GM12891 (cell line): ENCODE measurements at regions not wholly inside any gene's neighbourhood (a gene's known extent, or its start where the extent isn't known, plus 50 kb on each side); places are given as distances from the start of the nearest gene placed in this dataset.
"Not testable (repeated sequence)": the region's sequence is repeated elsewhere in the genome, so short reads cannot be mapped to it uniquely, and the experiment has no call there.

ENCODE experiments used
- DNase-seq: peaks from one replicate; pipeline ENCODE4 v3.0.0; 2011; ENCODE audit warnings: low spot score; ENCODE audit not compliant: insufficient read length
- FAIRE-seq: peaks from 2 replicates; lab custom pipeline; 2011; peaks lifted over from hg19 to GRCh38; lab: Jason Lieb, UNC
- PAX5 ChIP-seq: IDR thresholded peaks from 2 replicates; pipeline ENCODE4 v1.6.1; 2011; ENCODE audit warnings: low read length, moderate library complexity, mild to moderate bottlenecking; ENCODE audit not compliant: insufficient read depth, severe bottlenecking
- POLR2A ChIP-seq: IDR thresholded peaks from 2 replicates; pipeline ENCODE4 v1.6.1; 2011; ENCODE audit warnings: low read depth, low read length, control low read depth
- POLR2AphosphoS5 ChIP-seq: IDR thresholded peaks from 2 replicates; pipeline ENCODE4 v1.6.1; 2011; ENCODE audit warnings: low read depth, low read length, control low read depth
- POU2F2 ChIP-seq: IDR thresholded peaks from 2 replicates; pipeline ENCODE4 v1.6.1; 2011; ENCODE audit warnings: low read depth, mild to moderate bottlenecking, control low read depth, low read length, moderate library complexity
- SPI1 ChIP-seq: IDR thresholded peaks from 2 replicates; pipeline ENCODE4 v1.6.1; 2011; ENCODE audit warnings: low read depth, low read length, control low read depth
- TAF1 ChIP-seq: IDR thresholded peaks from 2 replicates; pipeline ENCODE4 v1.6.1; 2011; ENCODE audit warnings: low read depth, low read length, control low read depth

DNA sequence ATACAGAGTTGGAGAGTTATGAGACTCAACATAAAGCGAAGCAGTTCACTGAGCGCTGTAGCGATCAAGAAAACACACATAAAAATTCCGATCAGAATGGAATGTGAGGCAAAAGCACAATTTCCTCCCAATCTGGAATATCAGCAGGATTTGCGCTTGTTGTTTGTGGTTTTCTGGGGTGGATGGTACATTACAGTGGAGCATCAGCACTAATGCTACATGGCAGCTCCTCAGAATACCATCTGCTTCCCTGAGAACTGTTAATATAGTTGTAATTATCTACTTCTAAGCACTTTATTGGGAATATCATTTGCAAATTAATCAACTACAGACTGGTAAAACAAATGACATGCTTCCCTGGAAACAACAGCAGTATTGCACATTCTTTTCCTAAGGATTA lies 324.1 kb upstream of the PPARGC1A start:
- no peak for FAIRE-seq
- DNase-seq: no peak
- no peak for TF ChIP-seq POLR2AphosphoS5
- no peak for TF ChIP-seq TAF1
- no peak for TF ChIP-seq POLR2A
- TF ChIP-seq SPI1: no peak
- TF ChIP-seq POU2F2: no peak
- TF ChIP-seq PAX5: no peak

DNA sequence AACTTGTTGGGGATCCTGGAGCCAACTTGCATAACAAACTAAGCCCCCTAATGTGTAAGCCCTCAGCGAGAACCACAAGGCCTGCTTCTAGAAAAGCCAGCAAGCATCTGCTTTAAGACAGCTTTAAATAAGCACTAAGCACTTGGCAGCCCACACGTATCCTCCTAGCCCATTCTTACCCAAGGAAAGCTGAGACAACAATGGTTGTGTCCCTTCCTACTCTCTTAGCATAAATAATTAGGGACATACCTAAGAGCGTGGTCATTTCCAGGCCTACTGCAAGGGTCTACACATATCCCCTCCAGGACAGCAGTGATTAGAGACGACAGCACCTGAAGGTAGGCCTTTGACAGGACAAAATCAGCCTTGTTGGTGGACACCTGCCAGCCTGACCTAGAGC lies 322.8 kb upstream of the PPARGC1A start:
- DNase-seq: no peak
- no peak for FAIRE-seq
- no peak for TF ChIP-seq SPI1
- TF ChIP-seq TAF1: no peak

DNA sequence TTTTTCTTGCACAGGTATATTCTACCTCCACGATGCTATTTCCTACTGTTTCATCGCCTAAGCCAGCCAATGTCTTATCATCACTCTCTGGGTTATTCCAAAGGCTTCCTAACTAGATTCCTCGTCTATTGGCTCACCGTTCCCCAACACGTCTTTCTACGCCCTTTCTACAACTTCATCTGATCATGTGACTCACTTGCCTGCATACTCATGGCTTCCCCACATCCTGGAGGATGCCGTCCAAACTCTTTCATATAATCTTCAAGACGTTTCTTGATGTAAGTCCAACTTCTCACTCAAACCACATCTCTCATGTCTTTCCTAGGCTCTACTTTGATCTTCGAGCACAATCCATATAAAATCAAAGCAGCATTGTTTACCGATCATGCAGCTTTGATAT lies 322.0 kb upstream of the PPARGC1A start:
- DNase-seq (no peak), FAIRE-seq (no peak)
- no peak for TF ChIP-seq POLR2AphosphoS5
- TF ChIP-seq TAF1: no peak
- TF ChIP-seq SPI1: no peak
- TF ChIP-seq POU2F2: no peak
- TF ChIP-seq POLR2A: no peak
- TF ChIP-seq PAX5: no peak

DNA sequence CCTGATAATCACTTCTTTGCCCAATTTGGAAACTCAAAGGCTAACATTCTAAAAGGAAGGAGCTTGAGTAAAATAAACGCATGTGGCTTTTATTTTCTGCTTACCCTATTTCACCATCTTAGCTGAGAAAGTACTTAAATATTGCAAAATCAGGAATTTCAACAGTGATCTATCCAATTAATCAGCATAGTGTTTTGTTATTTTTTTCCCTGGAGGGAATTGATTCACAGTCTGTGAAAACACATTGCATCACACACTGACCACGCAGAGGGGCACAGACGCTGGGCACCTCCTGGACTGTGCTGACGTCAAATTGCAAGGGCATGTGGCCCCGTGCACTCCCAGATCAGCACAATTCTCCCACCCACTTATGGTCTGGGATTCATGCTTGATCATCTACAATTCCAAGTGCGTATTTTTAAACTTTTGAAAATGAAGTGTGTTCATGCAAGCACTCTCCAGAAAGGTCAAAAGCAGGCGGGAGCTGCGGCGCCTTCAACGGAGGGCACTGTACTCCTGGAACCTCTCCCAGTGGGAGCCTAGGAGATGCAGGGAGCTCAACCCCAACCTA lies 320.6 kb upstream of the PPARGC1A start:
- TF ChIP-seq POU2F2: no peak
- no peak for TF ChIP-seq POLR2AphosphoS5
- no peak for TF ChIP-seq POLR2A
- TF ChIP-seq PAX5: no peak
- TF ChIP-seq TAF1: no peak
- TF ChIP-seq SPI1: no peak
- DNase-seq (no peak), FAIRE-seq (no peak)

DNA sequence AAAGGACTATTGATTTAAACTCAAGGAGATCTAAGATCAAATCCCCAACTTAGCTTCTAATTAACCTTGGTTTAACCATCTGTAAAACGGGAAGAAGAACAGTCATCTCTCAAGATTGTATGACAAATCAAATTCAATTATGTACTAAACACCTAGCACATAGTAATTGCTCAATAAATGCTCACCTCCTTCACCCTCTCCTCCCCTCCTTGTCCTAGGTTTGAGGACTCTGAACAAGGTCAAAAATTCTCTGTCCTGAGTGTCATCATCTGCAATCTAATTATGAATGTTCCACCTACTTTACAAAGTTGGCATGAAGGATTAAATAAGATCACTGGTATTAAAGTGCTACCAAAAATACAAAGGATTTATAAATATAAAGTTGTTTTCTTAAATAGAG lies 320.1 kb upstream of the PPARGC1A start:
- FAIRE-seq: no peak
- TF ChIP-seq POU2F2: no peak
- no peak for TF ChIP-seq POLR2A
- no peak for TF ChIP-seq POLR2AphosphoS5
- no peak for TF ChIP-seq SPI1
- no peak for TF ChIP-seq TAF1
- TF ChIP-seq PAX5: no peak
- DNase-seq: no peak

DNA sequence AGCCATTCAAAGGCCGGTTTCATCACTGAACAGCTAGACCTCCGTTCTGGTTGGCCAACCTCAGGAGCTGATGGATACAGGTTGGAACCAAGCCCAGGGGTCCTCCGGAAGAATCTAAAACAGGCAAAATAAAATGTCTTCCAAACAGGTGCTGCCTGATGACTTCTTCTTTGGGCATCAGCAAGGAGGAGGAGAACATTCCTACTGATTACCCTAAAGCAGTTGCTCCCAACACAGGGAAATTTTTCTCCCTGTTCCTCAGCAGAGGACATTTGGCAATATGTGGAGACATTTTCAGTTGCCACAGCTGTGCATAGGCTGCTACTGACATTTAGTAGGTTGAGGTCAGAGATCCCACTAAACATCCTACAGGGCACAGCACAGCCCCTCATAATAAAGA lies 319.3 kb upstream of the PPARGC1A start:
- TF ChIP-seq POLR2AphosphoS5: no peak
- no peak for TF ChIP-seq PAX5
- TF ChIP-seq TAF1: no peak
- no peak for TF ChIP-seq POLR2A
- no peak for TF ChIP-seq POU2F2
- no peak for TF ChIP-seq SPI1
- FAIRE-seq (no peak), DNase-seq (no peak)

DNA sequence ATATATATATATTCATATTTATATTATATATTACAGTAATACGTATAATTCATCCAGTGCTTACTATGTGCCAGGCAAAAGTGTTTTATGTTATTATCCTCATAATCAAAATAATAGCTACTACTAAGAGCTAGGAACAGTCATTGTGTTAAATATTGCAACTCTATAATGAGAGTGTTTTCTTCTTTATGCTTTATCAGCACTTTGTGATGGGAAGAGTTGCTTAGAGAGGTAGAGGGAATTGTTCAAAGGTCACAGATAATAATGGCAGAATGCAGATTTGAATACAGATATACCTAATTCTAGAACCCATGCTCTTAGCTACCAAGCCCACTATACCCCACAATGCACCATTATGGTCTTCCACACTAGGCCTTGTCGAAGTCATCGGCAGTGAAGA lies 318.8 kb upstream of the PPARGC1A start:
- no peak for TF ChIP-seq POLR2A
- FAIRE-seq: no peak
- DNase-seq: no peak

DNA sequence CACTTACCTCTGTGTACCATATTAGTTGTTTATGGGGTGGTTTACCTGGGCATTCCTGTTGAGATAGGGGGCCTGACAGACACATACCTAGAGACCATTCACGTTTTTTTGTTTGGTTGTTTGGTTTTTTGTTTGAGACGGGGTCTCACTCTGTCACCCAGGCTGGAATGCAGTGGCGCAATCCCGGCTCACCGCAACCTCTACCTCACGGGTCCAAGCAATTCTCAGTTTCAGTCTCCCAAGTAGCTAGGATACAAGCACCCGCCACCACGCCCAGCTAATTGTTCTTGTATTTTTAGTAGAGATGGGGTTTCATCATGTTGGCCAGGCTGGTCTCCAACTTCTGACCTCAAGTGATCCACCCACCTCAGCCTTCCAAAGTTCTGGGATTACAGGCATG lies 314.9 kb upstream of the PPARGC1A start:
- DNase-seq, FAIRE-seq: not testable (repeated sequence)

DNA sequence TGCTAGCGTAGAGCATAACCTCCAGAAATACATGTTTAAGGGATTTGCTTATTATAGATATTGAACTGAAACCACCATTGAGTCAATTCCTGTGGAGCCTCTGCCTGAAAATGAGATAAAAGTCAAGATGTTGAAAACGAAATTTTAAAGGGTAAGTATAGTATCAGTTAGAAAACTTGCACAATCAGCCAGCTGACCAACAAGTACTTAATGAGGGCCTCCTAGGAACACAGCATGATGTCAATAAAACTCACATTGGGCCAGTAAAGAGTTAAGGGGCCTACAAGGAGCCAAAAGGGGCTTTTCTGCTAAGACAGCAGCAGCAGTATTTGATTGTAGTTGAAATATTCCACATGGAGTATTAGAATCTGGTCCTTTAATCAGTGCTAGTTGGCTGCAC lies 314.1 kb upstream of the PPARGC1A start:
- DNase-seq (no peak), FAIRE-seq (no peak)
- TF ChIP-seq SPI1: no peak
- TF ChIP-seq PAX5: no peak

DNA sequence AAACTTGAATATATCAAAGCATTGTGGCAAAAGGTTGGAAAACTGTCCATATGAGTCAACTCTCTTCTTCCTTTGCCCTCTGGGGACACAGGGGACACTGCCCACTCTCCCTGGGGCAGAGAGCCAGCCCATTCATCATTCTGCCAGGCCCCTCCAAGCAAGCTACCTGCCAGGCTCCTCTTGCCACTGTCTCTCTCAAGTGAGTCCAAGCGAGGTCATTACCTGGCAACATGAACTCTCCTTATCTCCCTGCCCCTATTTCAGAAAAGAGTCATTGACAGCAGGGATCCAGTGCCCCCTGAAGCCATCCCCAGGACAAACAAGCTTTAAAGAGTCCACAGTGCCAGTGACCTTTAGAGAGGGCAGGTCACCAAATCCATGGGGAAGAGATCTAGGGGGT lies 312.7 kb upstream of the PPARGC1A start:
- DNase-seq (no peak), FAIRE-seq (no peak)
- TF ChIP-seq POLR2A (no peak), POLR2AphosphoS5 (no peak), POU2F2 (no peak), TAF1 (no peak), SPI1 (no peak), PAX5 (no peak)

DNA sequence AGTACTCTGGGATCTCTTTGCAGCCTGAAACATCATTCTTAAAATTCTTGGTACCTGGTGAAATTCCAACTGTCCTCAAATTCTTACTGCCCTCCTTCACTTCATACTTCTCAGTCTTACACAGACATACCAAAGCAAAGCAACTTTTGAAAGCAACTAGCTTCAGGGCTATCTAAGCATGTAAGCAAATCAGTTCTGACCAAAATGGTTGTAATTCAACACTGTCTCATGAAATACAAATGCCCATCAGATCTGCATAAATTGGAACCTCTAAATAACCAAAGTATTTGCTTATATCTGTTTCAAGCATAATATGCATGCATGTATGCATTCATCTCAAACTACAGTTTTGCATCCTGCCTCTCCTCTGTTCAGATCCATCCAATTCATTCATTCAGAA lies 308.1 kb upstream of the PPARGC1A start:
- DNase-seq (no peak), FAIRE-seq (no peak)
- TF ChIP-seq PAX5: no peak
- TF ChIP-seq SPI1: no peak
- TF ChIP-seq POLR2A: no peak
- TF ChIP-seq TAF1: no peak
- TF ChIP-seq POLR2AphosphoS5: no peak
- TF ChIP-seq POU2F2: no peak

DNA sequence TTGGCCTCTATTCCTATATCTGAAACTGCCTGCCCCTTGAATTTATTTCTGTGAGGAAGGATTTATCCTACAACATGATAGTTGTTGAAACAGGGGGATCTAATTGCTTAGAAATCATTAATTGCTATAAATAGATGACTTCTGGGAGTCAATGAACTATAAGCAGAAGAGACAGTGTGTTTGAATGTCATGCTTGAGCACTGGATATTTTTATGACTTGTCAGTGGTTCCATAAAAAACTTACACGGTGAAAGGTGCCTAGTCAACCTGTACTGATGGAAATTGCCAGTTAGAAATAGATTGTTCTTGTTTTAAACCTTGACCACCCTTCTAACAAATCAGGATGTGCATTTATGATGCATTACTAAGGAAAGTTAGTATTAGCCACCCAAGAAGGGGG lies 306.9 kb upstream of the PPARGC1A start:
- no peak for DNase-seq
- TF ChIP-seq SPI1: no peak
- no peak for TF ChIP-seq POLR2A
- TF ChIP-seq POLR2AphosphoS5: no peak
- no peak for TF ChIP-seq POU2F2
- no peak for TF ChIP-seq PAX5
- no peak for TF ChIP-seq TAF1
- FAIRE-seq: no peak
